Frontal cortex (tissue), 3 donors: ENCODE measurements at regions not wholly inside any gene's neighbourhood (a gene's known extent, or its start where the extent isn't known, plus 50 kb on each side); places are given as distances from the start of the nearest gene placed in this dataset.
A peak's percentile ranks its signal among the peaks of the same experiment; 100 is the strongest.
"Not testable (repeated sequence)": the region's sequence is repeated elsewhere in the genome, so short reads cannot be mapped to it uniquely, and the experiment has no call there.

Experiments
- DNase-seq, 2 donors: peaks; one replicate each; pipeline ENCODE4 v3.0.0; 2012; ENCODE audit warnings: low spot score in 2 of 2
- FAIRE-seq: peaks from 2 replicates; lab custom pipeline; 2012; peaks lifted over from hg19 to GRCh38; lab: Jason Lieb, UNC
- donor health status: control.
- donor health status: control.
- donor health status: control.

- DNase-seq, FAIRE-seq: not testable (repeated sequence)
Observed at GRCh38 chr22:11051401-11052112, 4476.4 kb upstream of the OR11H1 start.

GRCh38 chr22:11053403-11054344, 4474.3 kb upstream of the OR11H1 start:
- not testable (repeated sequence) for FAIRE-seq, DNase-seq

- FAIRE-seq, DNase-seq: not testable (repeated sequence)
Observed at GRCh38 chr22:11054681-11055080, 4473.3 kb upstream of the OR11H1 start.

- not testable (repeated sequence) for DNase-seq, FAIRE-seq
Observed at GRCh38 chr22:11055176-11055575, 4472.8 kb upstream of the OR11H1 start.

- not testable (repeated sequence) for DNase-seq, FAIRE-seq
Observed at GRCh38 chr22:11057955-11058547, 4469.9 kb upstream of the OR11H1 start.

GRCh38 chr22:11059129-11059528, 4468.9 kb upstream of the OR11H1 start:
- not testable (repeated sequence) for FAIRE-seq, DNase-seq

GRCh38 chr22:11060797-11061196, 4467.2 kb upstream of the OR11H1 start:
- FAIRE-seq, DNase-seq: not testable (repeated sequence)

GRCh38 chr22:11062534-11062933, 4465.5 kb upstream of the OR11H1 start:
- FAIRE-seq, DNase-seq: not testable (repeated sequence)

- not testable (repeated sequence) for FAIRE-seq, DNase-seq
Observed at GRCh38 chr22:11063022-11063685, 4464.8 kb upstream of the OR11H1 start.

- FAIRE-seq, DNase-seq: not testable (repeated sequence)
Observed at GRCh38 chr22:11065210-11065609, 4462.8 kb upstream of the OR11H1 start.

- FAIRE-seq, DNase-seq: not testable (repeated sequence)
Observed at GRCh38 chr22:11065876-11066457, 4462.0 kb upstream of the OR11H1 start.

- DNase-seq (peak; percentile 32 to 38), FAIRE-seq (no peak)
Observed at GRCh38 chr22:11066458-11067285, 4461.3 kb upstream of the OR11H1 start.

GRCh38 chr22:11067286-11067871, 4460.6 kb upstream of the OR11H1 start:
- FAIRE-seq, DNase-seq: not testable (repeated sequence)

GRCh38 chr22:11067937-11068336, 4460.1 kb upstream of the OR11H1 start:
- DNase-seq, result peak in 1 of 2 donors; percentile 13
- FAIRE-seq, result not testable (repeated sequence)

GRCh38 chr22:11068406-11068805, 4459.6 kb upstream of the OR11H1 start:
- FAIRE-seq, DNase-seq: not testable (repeated sequence)
